ENCODE measurements at regions not wholly inside any gene's neighbourhood (a gene's known extent, or its start where the extent isn't known, plus 50 kb on each side); places are given as distances from the start of the nearest gene placed in this dataset.

DNA sequence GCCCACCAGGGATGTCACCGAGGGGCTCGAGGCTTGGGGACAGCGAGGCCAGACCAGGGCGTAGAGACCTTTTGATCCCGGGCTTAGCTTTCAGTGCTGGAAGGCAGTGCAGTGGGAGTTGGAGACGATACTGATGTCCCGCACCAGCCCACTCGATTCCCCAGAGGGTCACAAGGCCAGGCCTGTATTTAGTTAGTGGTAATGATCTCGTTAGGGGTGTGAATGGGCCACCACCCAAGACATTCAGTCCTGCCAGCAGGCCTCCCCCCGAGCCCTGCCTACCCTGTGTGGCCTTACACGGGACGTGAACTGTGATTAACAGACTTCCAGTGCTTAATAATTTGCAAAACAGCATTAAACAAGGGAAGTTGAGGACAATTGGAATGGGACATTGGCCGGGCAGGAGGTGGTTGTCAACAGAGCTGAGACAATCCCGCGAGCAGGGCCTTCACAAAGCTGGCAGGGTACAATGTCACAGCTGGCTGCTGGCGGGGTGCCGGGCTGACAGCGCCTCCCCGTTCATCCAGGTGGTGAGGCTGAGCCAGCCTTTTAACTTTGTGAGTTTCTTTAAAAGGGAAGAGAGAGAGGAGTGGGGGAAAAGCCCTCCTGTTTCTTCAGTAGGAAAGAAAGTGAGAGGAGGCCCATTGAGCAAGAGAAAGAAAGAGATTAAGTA is 175.3 kb upstream of the RALGAPA2 start:
- no peak for DNase-seq (ENCODE audit: low read depth in 1 of 2, low spot score in 1 of 2)

- DNase-seq (ENCODE audit: low read depth in 1 of 2, low spot score in 1 of 2) = no peak
Observed at GRCh38 chr20:20881808-20882207, 169.4 kb upstream of the RALGAPA2 start.

GRCh38 chr20:20877079-20877478 is 164.6 kb upstream of the RALGAPA2 start:
- no peak for DNase-seq (ENCODE audit: low read depth in 1 of 2, low spot score in 1 of 2)

- no peak for DNase-seq (ENCODE audit: low read depth in 1 of 2, low spot score in 1 of 2)
Observed at GRCh38 chr20:20875716-20876115, 163.3 kb upstream of the RALGAPA2 start.

DNA sequence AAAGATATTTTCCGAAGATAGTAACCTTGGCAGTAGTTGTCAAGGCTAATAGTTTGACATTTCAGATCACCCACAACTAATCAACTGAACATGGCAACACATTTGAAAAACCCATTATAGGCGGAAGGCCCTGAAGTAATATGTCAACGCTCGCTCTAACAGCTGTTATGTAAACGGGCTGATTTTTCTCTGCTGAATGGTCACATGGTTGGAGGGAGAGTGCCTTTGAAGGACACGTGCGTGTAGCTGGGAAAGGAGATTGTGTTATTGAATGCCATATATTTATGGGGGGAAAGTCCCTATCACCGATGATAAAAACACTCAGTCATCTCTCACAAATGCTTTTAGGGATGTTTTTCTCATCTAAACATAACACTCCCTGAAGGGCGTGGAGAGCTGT is 160.0 kb upstream of the RALGAPA2 start:
- DNase-seq (ENCODE audit: low read depth in 1 of 2, low spot score in 1 of 2) = no peak

- DNase-seq (ENCODE audit: low read depth in 1 of 2, low spot score in 1 of 2) = no peak
Observed at GRCh38 chr20:20869161-20869775, 156.8 kb upstream of the RALGAPA2 start.

GRCh38 chr20:20864351-20865096 is 152.1 kb upstream of the RALGAPA2 start:
- no peak for DNase-seq (ENCODE audit: low read depth in 1 of 2, low spot score in 1 of 2)

DNA sequence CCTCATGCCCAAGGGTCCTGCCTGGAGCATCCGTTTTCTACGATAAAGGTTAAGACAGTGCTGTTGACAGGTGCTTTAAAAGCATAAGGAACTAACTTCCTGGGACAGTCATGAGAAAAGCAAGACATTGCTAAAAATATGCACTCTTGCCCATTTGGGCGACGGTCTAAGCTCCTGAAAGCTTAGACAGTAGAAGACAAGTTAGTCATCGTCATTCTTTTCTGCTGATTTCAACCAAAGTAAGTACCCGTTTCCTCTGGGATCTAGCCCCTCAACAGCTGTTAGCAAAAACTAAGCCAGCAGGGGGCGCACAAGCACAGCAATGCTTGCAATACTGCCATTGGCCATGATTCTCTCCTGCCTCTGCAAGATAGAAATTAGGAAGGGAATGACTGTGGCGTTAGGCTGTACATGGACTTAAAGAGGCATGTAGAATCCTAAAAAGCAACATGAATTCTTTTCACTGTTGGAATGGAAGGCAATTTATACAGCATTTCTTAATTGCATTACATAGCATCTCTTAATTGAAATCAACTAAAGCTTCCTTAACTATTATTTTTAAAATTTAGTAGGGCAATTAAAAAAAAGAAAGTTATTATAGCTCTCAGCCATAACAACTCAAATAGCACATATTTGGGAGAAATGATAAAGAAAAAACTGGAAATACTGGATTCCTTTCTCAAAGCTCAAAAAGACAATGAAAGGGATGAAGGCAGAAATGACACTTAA is 147.8 kb upstream of the RALGAPA2 start:
- DNase-seq (ENCODE audit: low read depth in 1 of 2, low spot score in 1 of 2) = peak; percentile 58 to 82

GRCh38 chr20:20859510-20859909 is 147.1 kb upstream of the RALGAPA2 start:
- no peak for DNase-seq (ENCODE audit: low read depth in 1 of 2, low spot score in 1 of 2)

DNA sequence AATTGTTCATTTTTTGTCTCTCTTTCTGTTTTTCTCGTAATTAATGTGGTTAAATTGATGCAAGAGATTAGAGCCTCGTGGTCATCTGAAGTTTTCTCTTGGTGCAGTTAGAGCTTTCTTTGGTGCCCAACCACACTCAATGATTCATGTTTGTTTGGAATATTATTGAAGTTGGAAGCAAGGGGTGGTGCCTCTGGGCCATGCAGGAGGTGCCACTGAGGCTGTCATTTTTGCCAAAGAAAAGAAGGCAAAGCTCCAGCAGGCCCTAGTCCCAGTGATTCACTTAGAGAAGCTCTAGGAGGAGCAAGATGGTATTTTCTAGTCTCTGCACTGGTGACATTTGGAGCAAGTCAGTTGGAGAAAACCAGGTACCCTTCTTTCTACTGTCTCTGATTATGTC is 144.5 kb upstream of the RALGAPA2 start:
- DNase-seq (ENCODE audit: low read depth in 1 of 2, low spot score in 1 of 2) = no peak

- DNase-seq (ENCODE audit: low read depth in 1 of 2, low spot score in 1 of 2) = no peak
Observed at GRCh38 chr20:20856306-20856705, 143.9 kb upstream of the RALGAPA2 start.

DNA sequence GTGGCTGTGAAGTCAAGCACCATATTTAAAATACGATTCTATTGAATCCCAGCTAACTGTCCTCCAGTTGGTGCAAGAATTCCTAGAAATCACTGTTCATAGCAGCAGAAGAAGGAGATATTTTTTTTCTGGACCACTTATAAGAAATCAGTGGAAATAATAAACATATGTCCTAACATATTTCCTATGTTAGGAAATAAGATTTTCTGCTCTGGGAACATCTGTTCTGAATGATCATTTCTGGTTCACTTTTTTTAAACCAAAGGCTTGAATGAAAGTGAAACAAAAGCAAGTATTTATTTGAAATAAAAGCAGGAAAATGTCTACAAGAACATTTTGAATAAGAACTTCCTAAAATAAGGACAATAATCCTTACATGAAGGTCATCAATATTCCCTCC is 138.9 kb upstream of the RALGAPA2 start:
- no peak for DNase-seq (ENCODE audit: low read depth in 1 of 2, low spot score in 1 of 2)

DNA sequence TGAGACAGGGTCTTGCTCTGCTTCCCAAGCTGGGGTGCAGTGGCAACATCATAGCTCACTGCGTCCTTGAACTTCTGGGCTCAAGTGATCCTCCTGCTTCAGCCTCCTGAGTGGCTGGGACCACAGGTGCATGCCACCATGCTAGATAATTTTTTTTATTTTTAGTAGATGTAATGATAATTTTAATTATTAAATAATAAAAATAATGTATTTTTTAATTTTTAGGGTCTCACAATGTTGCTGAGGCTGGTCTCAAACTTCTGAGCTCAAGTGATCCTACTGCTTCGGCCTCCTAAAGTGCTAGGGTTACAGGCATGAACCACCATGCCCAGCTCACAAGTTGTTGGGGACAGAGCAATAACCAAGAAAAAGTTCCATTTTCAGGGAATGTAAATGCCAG is 138.0 kb upstream of the RALGAPA2 start:
- no peak for DNase-seq (ENCODE audit: low read depth in 1 of 2, low spot score in 1 of 2)

- DNase-seq (ENCODE audit: low read depth in 1 of 2, low spot score in 1 of 2) = no peak
Observed at GRCh38 chr20:20849161-20849560, 136.7 kb upstream of the RALGAPA2 start.

GRCh38 chr20:20847814-20848213 is 135.4 kb upstream of the RALGAPA2 start:
- no peak for DNase-seq (ENCODE audit: low read depth in 1 of 2, low spot score in 1 of 2)

DNA sequence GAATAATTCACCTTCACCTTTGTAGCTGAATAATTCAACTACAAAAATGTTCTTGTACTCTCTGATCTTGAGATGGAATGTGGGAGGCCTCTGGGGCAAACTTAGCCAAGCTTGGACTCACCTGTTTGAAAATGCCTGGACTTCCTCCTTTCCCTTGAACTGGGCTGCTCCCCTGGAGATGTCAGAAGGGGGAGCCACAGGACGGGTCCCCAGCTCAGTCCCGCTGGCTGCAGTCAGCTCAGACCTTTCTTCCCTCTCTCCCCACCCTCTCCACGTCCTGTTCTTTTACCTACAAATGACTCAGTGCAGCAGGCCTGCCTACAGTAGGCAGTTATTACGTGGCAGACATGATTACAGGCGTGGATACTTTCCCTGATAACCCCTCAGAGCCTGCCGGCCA is 131.5 kb upstream of the RALGAPA2 start:
- DNase-seq (ENCODE audit: low read depth in 1 of 2, low spot score in 1 of 2) = no peak

DNA sequence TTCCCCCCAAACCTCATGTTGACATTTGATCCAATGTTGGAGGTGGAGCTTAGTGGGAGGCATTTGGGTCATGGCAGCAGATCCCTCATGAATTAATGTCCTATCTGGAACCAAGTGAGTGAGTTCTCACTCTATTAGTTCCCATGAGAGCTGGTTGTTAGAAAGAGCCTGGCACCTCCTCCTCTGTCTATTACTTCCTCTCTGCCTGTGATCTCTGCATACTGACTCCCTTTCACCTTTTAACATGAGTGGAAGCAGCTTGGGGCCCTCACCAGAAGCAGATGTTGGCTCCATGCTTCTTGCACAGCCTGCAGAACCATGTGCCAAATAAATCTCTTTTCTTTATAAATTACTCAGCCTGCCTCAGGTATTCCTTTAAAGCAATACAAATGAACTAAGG is 127.3 kb upstream of the RALGAPA2 start:
- no peak for DNase-seq (ENCODE audit: low read depth in 1 of 2, low spot score in 1 of 2)

GRCh38 chr20:20837574-20838021 is 125.2 kb upstream of the RALGAPA2 start:
- DNase-seq (ENCODE audit: low read depth in 1 of 2, low spot score in 1 of 2) = no peak

DNA sequence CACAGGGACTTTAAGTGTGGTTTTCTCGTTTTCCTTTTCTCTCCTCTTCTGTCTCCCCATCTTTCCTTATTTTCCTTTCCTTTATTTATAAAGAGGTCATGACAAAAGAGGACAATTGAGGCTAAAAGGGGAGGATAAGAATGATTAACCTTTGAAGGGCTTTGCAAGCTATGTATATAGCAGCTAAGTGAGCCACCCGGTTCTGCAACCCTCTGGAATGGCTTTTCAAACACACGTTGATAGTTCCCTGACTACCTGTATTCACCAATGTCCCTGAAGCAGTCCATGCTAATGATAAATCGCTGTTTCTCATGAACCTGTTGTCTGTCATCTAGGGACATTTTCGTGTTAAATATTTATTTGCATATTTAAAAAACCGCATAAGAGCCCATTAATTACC is 124.4 kb upstream of the RALGAPA2 start:
- no peak for DNase-seq (ENCODE audit: low read depth in 1 of 2, low spot score in 1 of 2)

DNA sequence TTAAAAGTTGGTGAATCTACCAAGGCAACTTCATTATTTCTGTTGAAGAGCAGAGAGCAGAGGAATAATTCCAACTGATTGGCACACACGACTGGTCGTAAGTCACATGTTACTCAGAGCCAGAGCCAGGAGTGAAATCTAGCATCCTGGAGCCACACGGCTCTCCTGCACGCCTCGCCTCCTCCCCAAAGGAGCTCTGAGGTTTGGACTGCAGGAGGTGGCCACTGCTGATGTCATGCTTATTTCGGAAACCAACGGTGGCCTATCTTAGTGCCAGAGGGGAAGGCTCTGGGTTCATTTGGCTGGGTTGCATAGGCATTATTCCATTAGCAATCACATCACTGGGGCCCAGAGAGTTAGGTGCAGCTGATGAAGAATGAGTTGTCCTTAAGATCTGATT is 123.5 kb upstream of the RALGAPA2 start:
- no peak for DNase-seq (ENCODE audit: low read depth in 1 of 2, low spot score in 1 of 2)

GRCh38 chr20:20834008-20834407 is 121.6 kb upstream of the RALGAPA2 start:
- DNase-seq (ENCODE audit: low read depth in 1 of 2, low spot score in 1 of 2) = no peak

DNA sequence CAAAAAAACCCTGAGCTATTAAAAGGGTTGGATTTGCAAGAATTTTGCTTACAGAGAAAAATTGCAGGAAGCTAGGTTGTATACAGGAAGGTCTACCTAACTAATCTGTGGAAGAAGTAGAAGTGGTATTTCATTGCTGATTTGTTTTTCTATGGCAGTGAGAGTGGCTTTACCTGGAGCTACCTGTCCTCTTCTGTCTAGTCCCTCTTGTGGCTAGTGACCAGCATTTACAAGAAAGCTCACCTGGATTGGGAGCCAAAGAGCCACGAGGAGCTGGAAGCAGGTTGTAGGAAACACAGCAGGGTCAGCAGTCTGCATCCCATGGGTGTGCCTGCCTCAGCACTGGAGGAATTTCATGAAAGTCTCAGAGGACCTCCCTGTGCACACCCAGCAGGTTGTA is 120.3 kb upstream of the RALGAPA2 start:
- no peak for DNase-seq (ENCODE audit: low read depth in 1 of 2, low spot score in 1 of 2)
